AML-193 (cell line): ENCODE measurements at regions not wholly inside any gene's neighbourhood (a gene's known extent, or its start where the extent isn't known, plus 50 kb on each side); places are given as distances from the start of the nearest gene placed in this dataset.
"Not testable (repeated sequence)": the region's sequence is repeated elsewhere in the genome, so short reads cannot be mapped to it uniquely, and the experiment has no call there.

ENCODE experiments used
- DNase-seq, 2 experiments: peaks; one replicate each; lab custom pipeline; 2025; lab: John Stamatoyannopoulos, UW

- DNase-seq = no peak
Observed at GRCh38 chr9:87199782-87200181, 252.5 kb upstream of the GAS1 start.

DNA sequence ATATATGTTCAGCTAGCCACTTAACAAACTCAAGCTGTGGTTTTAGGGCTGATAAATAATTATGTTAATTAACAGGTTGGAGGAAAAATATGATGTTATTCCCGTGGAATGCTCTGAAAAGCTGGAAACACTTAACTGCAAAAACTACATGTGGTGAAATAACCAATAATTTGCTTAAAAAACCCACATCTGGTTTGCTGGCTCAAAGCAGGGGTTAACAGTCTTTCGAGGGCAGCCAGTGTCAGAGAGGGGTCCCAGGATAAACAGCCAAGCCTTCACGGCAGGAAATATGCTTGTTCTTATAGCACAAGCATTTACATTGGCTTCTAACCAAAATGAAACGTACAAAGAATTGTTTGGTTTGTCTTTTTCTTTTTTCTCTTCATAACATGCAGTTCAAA is 254.0 kb upstream of the GAS1 start:
- DNase-seq = no peak

DNA sequence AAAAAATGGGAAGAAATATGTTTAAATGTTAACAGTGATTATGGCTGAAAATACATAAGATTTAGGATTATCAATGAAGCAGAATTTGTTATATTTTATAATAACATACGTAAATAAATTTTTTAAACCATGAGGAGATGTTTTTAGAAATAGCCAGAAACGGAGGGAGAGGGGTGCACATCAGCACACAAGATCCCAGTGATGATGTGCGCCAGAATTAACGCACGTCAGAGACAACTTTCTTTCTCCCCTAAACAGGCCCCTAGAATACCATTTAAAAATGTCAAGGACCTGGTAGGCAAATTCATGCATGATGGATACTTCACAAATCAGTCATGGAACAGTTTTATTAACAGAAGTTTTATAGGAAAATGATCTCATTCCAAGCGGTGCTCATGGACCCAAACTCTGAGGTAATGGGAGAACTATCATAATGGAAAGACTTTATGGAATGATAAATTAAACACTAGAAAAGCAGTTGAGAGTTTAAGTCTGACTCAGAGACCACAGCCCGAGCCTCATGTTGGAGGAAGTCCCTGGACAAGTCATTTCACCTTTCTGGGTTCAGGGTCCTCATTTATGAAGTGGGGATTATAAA is 258.9 kb upstream of the GAS1 start:
- no peak for DNase-seq

DNA sequence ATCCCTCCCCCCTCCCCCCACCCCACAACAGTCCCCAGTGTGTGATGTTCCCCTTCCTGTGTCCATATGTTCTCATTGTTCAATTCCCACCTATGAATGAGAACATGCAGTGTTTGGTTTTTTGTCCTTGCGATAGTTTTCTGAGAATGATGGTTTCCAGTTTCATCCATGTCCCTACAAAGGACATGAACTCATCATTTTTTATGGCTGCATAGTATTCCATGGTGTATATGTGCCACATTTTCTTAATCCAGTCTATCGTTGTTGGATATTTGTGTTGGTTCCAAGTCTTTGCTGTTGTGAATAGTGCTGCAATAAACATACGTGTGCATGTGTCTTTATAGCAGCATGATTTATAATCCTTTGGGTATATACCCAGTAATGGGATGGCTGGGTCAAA is 263.4 kb upstream of the GAS1 start:
- not testable (repeated sequence) for DNase-seq

GRCh38 chr9:87211669-87212068 is 264.4 kb upstream of the GAS1 start:
- DNase-seq = no peak

DNA sequence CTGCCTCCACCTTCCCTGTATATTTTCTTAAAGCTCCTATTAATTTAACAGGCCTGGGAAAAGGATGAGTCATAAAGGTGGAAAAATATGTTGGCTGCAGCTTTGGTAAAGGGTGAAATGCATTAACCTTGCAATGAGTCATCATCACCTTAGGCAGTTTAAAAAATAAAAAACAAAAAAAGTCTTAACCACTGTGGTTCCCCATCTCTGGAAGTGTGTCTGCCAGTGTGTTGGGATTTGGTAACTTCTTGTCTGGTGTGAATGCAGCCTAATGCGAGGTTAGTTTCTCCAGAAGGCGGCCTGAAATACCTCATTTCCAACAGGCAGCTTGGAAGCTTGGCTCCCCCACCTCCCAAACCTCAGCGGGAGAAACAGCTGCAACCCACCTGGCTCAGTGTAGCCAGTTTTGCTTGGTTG is 265.3 kb upstream of the GAS1 start:
- DNase-seq = no peak

- DNase-seq = no peak
Observed at GRCh38 chr9:87213948-87214347, 266.6 kb upstream of the GAS1 start.

GRCh38 chr9:87214991-87215390 is 267.7 kb upstream of the GAS1 start:
- DNase-seq = no peak

DNA sequence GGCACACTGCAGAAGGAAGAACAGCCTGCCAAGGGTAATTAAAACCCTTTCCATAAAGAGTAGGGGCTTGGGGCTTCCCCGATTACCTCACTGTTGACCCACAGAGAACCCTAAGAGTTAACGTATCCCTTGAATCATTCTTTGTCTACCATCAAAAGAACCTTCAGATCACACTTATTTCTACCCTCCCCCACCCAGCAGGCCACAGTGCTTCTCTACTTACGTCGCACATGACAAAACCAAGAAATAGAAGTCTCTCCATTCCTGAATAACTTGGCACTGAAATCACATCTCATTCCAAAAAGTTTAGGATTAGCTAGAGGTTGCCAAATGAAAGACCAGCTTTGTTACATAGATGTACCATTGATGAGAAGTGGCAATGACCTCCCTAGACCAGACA is 268.7 kb upstream of the GAS1 start:
- no peak for DNase-seq

- no peak for DNase-seq
Observed at GRCh38 chr9:87216897-87217455, 269.7 kb upstream of the GAS1 start.

GRCh38 chr9:87223392-87224246 is 274.0 kb upstream of the DAPK1 start:
- DNase-seq = no peak

GRCh38 chr9:87226896-87227295 is 270.8 kb upstream of the DAPK1 start:
- no peak for DNase-seq

GRCh38 chr9:87227456-87227855 is 270.2 kb upstream of the DAPK1 start:
- no peak for DNase-seq

DNA sequence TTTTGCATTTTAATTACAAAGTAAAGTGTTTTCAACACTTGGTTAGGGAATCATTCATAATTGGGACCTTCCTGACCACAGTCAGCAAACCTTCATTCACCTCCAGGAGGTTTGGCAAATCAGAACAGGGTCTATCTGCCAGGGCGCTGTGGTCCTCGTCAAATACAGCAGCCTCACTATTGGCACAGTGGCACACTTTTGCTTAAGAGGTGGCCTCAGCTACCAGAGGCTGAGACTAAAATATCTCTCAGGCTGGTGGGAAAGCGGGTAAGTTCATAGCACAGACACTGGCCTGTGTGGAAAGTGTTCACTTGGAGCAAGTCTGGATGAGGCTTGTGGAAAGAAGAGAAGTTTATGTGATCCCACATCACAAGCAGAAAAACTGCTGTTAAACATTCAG is 268.6 kb upstream of the DAPK1 start:
- DNase-seq = no peak

DNA sequence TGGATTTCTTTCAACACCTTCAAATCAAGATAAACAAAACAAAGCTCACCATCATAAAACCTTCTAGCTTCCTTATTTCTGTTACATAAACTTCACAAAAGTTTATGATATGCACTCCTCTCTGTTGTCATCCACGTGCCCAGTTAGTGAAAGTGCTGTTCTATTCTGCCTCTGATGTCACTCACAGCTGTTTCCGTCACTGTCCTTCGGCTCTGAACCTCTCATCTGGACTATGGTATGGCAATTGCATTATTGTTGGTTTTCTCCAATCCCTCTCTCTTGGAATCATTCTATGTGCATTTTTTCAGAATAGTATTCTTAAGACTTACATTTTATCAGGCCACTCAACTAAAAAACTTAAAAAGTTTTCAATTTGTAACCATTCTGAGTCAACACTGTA is 264.2 kb upstream of the DAPK1 start:
- no peak for DNase-seq

- DNase-seq = no peak
Observed at GRCh38 chr9:87233899-87234455, 263.7 kb upstream of the DAPK1 start.

GRCh38 chr9:87234854-87235253 is 262.8 kb upstream of the DAPK1 start:
- DNase-seq = no peak

- DNase-seq = no peak
Observed at GRCh38 chr9:87236546-87236945, 261.1 kb upstream of the DAPK1 start.

DNA sequence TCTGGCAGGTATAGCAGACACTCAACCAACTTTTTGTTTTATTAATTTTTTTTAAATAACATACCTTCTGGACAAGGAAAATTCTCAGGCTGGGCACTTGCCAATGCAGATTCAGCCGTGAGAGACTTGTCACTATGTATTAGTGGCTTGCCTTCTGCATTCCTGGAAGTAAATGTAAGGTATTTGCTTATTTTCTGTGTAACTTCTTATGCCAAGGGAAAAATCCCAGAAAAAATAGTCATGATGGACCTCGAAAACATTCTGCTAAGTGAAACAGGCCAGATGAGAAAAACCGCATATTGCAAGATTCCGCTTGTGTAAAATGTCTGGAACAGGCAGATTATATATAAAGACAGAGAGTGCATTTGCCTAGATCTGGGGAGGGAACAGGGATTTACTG is 260.3 kb upstream of the DAPK1 start:
- DNase-seq = no peak

GRCh38 chr9:87238545-87238944 is 259.1 kb upstream of the DAPK1 start:
- no peak for DNase-seq

- no peak for DNase-seq
Observed at GRCh38 chr9:87239312-87239711, 258.4 kb upstream of the DAPK1 start.

- DNase-seq = no peak
Observed at GRCh38 chr9:87243602-87244001, 254.1 kb upstream of the DAPK1 start.

- DNase-seq = no peak
Observed at GRCh38 chr9:87245271-87245670, 252.4 kb upstream of the DAPK1 start.
